SKM-1 treated with dmso at 0.1 percent for 144 hours (cell line): ENCODE measurements at regions not wholly inside any gene's neighbourhood (a gene's known extent, or its start where the extent isn't known, plus 50 kb on each side); places are given as distances from the start of the nearest gene placed in this dataset.

Experiments
- DNase-seq: peaks from one replicate; lab custom pipeline; 2025; ENCODE audit not compliant: unreplicated experiment; lab: John Stamatoyannopoulos, UW

DNA sequence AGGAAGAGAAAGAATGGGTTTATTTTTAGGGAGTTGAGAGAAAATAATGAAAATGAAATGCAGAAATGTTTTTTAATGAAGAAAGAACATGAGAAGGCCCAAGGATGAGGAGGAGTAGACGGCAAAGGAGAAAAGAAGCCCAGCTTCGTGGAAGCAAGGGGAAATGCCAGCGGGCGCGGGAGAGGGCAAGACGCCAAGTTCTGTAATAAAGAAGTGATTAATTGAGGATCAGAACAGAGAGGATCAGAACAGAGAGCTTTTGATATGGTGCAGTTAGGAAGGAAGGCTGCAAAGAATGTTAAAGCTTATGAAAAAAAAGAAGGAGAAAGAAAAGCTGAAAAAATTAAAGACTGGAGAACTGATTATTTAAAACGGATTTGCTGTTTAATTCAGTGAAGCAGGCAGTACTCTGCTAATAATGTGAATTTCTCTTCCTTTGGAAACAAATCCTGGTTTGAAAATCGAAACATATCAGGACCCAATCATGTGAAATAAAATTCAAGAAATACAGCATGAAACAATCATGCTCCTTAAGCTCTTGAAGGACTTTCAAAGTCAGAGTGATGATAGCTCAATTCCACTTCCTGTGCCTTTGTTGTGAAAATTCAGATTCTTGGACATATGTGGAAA, 99.3 kb upstream of the SOX1 start:
- DNase-seq: no peak

DNA sequence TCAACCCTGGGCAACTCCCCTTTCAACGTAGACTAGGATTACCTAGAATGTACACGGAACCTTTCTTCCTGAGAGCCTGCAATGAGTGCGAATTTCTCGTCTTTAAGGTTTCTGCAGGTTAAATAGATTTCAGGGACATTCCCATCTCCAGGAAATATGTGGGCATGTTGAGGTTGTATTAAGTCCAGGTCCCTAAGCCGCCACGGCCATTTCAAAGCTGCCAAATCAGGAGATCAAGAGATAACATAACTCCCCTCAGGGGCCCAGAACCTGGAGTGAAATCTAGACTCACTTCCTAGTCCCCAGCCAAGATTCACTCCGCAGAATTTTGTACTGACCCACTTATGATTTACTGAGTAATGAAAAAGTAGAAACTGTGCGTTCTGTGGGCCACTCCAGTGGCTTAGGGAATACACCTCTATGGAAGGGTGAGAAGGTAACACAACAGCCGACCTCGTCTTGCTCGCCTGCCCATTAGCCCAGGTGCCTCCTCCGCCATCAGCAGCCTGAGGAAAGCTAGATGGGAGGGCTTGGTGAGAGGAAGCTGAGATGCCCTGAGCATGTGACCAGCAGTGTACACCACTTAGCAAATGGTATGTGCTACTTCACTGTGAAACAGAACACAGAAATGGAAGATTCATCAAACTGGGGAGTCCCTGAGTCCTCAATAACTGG, 98.5 kb upstream of the SOX1 start:
- DNase-seq: no peak

DNA sequence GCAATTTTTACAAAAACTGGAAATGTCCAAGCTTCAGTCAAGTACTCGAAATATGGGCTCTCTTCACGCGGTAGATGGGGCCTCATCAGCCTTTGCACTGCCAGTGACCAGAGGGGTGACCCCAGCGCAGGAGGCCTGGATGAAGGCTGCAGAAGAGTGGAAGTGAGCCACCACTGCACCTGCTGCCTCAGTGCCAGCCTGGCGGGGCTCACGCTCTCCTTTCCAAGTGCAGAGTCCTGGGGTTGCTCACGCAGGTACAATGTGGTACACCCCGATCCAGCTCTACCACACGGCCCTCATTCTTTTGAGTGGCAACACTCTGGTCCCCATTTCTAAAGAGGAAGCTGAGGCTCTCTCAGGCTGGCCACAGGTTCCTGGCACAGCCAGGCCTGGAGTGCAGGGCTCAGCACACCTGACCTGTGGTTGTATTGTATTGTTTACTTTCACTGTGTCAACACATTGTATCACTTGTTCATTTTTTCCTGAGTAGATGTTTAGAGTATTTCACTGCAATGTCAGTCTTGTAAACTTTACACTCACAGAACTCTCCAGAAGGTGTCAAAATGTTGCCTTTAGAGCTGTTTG, 97.3 kb upstream of the SOX1 start:
- no peak for DNase-seq

DNA sequence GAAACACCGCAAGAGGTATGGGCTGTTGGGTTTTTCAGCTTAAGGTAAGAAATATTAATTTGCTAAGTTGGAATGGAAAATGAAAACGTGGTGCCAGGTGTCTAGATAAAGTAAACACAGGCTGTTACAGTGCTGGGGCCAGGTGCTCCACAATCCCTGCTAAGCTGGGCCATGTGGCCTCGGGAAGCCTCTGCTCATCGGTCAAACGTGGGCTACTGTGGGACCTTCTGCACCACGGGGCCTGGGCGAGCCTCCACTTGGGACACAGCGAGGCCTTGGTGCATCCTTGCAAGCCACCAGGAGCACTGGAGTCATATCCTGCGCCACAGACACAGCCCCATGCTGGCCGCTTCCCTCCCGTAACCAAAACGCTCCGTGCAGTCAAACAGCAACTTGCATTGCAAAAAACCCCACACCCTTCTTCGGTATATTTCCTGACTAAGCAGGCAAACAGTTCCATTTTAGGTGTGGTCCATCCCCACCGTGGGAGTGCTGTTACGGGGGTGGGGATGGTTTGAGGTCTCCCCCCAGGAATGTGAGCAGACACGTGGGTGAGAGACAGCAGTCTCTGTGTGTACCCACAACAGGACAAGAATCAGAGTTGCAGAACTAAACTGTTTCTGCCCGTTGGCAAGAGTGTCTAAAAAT, 96.3 kb upstream of the SOX1 start:
- no peak for DNase-seq

DNA sequence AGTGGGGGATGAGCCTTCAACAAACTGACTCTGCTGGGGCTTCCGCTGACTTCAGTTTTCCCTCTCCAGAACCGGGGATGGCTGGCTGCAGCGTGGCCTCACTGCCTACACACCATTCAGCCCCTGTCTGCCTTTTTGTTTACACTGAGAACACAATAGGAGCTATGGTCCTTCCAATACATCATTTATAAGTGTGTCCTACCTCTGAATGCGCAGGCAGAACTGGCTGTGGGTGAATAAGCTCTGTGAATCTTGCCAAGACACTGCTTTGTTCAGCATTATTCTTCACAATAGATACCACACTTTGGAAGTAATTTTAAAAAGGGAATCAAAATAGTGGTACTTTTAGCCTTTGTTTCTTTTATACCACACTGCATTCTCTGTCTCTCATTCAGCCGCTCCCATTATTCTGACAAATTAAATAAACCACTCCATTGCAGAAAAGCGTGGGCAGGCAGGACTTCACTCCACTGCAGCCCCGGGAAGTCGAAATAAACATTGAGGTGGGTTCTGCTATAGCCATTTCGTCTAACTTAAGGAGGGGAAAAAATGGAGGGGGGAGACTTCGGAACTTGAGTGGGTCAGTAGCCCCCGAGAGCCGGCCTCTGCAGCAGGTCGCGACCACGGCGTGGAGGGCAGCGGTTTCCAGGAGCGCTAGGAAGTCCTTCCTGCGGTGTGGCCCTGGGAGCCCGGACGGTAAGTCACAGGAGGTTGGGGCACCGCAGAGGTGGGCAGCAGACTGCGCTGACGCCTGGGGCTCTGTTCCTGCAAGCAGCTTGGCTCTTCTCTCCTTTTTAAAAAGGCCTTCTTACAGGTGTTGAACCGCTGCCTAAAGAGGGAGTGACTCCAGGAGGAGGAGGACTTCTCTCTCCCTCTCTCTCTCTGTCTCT, 94.8 kb upstream of the SOX1 start:
- no peak for DNase-seq

DNA sequence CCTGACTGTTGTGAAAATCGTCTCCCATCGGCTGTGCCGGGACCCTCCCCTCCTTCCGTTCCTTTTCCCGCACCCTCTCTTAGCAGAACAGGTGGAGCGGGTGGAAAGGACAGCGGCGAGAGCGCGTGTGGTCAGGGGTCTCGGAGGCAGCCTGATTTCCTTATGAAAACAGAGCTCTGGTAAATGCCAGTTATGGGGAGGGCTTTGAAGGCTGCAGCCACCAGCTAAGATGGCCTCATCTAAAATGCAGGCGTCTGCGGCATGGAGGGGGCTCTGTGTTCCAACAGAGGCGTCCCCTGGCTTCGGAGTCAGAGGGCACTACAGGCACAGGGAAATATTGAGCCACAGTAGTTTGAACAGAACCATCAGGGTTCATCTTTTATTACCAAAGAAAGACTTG, 93.8 kb upstream of the SOX1 start:
- DNase-seq: no peak

DNA sequence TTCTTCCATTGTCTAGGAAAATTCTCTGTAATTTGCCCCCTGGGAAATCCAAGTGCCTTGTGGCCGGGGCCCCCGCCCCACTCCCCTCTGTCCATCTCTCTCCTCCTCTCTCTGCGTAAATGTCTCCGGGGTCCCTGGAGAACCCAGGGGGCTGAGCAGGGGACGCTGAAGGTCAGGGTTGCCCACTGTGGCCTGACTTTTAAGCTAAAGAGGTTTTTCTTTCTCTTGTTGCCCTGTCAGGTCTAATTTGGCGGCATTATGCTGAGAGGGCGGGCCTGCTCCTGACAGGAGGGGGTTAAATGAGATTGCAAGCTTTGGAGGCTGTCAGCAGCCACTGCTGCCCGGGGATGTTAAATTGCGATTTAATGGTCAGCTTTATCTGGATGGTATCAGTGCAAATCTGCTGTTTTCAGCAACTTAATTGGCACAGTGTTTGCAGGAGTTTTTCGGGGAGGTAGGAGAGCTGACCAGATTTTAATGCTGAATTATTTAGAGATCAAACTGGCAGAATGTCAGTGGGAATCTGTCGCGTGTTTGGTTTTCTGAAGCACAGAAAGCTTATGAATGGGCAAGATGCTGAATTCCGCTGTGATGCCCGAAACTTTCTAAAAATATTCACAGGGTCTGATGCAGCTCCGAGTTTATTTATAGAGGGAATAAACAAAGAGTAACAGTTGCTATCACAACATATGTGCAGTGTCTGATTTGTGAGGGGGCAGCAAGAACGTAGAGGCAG, 93.2 kb upstream of the SOX1 start:
- no peak for DNase-seq

DNA sequence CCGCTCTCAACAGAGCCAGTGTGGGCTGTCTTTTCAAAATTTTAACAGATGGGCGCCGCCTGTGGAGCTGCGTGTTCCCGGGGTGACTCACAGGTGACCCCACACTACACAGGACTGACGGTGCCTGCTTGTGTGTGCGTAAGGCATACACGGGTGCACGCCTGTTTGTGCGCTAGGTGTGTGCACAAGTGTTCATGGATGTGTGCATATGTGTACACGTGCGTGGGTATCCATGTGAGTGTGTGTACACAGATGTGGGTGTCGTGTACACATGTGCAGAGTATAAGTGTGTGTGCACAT, 92.7 kb upstream of the SOX1 start:
- no peak for DNase-seq

DNA sequence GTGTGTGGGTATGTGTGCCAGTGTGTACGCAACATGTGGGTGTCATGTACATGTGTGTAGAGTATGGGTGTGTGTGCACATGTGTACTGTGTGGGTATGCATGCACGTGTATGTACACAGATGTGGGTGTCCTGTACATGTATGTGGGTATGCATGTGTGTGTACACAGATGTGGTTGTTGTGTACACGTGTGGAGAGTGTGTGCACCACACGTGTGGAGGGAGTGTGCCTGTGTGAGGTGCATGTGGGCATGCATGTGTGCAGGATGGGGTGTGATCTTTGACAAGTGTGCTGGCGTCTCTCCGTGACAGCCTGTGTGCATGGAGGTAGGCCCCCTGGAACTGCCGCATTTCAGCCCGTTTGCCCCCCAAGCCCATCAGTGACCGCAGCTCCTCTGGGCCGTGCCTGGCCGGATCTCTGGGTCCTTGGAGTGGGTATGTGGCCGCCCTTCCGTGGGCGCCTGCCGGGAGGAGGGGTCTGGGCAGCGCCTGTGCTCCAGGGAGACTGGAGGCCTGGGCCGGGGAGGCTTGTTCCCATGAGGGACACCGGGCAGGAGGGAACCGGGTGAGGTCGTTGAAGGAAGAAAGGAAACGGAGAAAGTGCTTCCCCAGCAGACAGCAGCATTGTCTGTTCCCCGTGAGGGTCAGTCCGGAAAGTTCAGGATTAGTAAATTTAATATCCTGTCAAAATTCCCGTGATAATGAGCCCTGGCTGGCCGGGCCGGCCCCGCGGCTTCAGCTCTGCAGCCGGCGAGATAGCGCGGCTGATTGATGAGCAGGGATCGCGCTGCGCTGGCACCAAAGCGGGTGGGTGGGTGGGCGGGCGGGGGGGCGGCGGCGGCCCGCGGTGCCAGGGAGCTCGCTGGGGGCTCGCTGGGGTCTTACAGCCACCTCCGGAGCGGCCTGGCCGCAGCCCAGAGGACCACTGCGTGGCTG, 91.1 kb upstream of the SOX1 start:
- DNase-seq: no peak

DNA sequence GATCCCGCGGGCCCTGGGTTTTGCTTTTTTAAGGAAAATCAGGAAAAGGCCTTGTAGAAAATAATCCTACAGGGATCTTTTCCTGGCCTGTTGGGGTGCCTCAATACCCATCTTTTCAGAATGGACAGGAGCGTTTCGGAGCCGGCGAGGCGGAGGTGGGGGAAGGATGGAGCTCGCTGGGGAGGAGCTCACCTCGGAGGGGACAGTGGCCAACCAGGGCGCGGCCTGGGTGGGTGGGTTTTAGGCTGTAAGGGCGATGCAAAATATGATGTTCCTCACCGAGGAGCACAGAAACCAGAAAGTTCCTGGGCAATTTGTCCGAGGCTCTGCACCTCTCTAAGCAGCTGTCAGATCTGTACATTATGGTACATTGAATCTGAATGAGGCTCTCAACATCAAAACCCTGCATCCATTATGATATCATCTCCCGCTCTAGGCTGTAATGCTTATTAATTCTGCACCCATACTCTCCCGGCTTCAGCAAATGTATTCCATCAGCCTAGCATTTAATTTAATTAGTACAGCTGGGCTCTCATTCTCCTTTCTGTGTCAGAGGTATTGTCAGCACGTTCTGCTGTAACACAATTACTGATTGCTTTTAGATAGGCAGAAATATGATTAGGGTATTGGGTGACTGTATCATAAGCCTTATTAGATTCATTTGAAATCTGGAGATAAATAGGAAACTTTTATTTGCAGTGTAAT, 90.3 kb upstream of the SOX1 start:
- no peak for DNase-seq

DNA sequence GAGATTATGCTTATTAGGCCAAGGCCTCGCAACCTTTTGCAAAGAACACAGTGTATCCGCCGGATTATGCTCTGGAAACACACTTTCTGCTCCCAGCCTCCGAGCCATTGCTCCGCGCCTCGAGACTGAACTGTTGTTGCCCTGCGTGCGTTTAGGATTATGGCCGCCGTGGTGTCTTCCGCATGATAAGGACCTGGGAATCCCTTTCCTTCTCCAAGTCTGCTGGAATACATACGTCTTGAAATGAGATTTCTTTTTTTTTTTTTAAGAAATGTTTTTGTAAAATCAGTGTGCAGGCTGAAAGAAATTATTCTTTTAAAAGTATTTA, 89.8 kb upstream of the SOX1 start:
- DNase-seq: no peak

DNA sequence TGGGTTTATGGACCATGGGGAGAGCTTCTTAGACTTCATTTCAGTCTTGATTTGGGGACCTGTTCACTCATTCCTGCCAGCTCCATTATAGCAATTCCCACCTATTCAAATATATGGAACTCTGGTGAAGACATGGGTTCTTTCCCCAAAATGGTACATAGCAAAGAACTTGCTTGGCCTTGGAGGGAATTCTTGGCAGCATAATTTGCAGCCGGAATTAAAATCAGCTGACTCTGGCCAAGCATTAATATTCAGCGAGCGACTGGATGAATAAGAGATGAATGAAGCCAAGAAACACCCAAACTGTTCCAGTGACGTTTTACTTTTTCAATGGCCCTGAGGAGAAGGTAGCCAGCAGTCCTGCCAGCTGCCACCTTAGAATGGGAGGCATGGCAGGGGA, 88.4 kb upstream of the SOX1 start:
- no peak for DNase-seq

DNA sequence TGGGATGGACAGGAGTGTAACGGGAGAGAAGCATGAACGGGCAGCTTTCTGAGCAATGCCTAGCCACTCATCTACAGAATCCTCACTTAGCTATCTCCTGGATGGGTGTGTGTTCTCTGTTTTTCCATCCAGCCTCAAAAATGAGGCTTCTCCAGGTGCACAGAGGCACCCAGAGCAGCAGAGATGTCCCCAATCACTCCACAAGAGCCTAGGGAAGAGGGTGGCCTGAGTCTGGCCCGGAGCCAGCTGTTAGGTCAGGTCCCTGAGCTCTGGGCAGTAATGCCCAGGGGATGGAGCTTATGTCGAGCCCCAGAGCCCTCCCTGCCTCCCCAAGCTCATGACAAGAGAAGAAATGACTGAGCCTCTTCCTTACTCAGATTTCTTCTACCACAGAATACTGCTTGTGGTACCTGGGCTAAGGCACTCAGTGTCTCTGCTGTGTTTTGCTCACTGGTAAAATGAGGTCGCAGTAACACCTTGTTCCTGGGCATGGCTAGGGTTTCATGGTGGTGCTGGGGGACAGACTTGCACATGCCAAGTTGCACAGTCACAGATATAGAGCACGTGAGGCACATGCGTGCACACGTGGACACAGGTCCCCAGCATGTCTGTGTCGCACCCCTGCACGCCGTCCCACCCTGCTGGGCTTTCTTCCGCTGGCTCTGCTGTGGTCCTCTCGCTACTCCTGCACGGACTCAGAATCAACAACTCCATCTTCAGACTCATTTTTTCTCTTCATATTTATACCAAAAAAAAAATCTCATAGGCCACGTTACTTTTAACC, 86.6 kb upstream of the SOX1 start:
- DNase-seq: no peak

DNA sequence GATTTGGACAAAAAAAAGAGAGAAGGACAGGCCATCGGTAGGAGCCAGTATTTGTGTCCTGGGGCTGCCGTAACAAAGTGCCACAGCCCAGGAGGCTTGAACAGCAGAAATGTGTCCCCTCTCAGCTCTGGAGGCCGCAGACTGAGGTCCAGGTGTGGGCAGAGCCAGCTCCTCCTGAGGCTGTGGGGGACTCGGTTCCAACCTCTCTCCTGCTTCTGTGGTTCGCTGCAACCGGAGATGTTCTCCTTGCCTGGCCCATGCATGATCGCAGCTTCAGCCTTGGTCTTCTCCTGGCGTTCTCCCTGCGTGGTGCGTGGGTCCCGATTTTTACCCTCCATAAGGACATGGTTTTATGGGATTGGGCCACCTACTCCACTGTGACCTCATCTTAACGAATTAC, 85.9 kb upstream of the SOX1 start:
- no peak for DNase-seq

DNA sequence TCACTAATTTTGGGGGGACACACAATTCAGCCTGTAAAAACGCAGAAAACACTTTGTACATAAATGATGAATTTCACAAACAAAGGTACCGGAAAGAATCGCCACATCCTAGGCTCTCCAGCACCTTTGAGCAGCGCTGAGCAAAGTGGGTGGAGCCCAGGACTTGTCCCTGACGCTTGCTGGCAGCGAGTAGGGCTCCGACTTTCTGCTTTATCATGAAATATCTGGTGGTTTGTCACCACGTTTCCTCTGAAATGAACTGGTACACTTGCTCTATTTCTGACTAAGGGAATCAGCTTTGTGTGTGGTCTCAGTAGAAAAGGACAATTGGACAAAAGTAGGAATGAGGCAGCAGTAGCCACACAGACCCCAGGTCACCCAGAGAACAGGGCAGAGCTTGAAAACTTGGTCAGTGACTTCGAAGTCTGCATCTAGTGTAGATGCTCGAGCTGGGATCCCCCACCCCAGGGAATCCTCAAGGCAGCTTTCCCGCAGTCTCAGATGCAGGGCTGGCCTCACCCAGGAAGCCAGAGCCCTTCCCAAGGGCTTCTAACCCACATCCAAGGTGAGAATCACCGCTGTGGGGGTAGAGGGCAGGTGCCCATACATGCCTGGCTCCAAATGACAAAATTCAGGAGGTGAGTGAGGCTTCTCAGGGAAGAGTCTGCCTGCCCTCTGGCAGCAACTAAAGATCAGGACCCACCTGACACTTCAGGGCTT, 85.3 kb upstream of the SOX1 start:
- no peak for DNase-seq

DNA sequence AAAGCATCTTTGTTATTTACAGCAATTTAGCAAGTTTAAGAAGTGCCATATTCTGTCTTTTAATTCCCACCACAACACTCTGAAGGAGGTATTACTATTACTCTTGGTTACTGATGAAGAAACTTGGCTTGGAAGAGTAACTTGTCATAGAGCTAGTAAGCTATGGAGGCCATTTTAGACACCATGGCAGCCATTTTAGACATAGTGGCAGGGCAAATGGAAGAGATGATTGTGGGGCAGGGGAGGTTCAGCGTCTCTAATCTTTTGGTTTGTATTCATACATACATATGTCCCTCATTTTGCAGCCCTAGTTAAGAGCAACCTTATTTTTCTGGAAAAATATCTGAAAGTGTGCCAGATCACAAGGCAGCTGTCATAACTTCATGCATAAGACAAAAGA, 82.6 kb upstream of the SOX1 start:
- no peak for DNase-seq

DNA sequence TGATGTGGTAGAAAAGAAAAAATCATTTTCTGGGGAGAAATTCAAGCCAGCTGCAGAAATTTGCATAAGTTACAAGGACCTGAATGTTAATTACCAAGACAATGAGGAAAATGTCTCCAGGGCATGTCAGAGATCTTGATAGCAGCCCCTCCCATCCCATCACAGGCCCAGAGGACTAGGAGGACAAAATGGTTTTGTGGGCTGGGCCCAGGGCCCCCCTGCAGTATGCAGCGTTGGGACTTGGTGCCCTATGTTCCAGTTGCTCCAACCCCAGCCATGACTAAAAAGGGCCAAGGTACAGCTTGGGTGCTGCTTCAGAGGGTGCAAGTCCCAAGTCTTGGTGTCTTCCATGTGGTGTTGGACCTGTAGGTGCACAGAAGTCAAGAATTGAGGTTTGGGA, 76.6 kb upstream of the SOX1 start:
- no peak for DNase-seq

DNA sequence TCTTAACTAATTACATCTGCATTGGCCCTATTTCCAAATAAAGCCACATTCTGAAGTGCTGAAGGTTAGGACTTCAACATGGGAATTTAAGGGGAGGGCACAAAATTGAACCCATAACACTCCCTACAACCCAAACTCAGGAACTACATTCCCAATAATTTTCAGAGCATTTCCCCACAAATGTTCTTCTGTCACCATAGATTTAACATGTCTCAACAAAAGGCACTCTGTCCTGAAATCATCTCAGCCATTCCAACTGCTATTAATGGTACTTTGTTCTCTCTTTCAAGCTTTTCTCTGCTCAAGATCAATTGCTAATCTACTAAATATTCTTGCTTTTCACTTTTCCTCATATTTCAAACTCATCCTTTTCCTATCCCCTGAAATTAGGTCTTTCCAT, 74.0 kb upstream of the SOX1 start:
- no peak for DNase-seq
